Fibroblast of lung (primary cell): ENCODE measurements at regions not wholly inside any gene's neighbourhood (a gene's known extent, or its start where the extent isn't known, plus 50 kb on each side); places are given as distances from the start of the nearest gene placed in this dataset.

ENCODE experiments used
- DNase-seq, 2 donors: peaks; one replicate each; pipeline versions ENCODE4 v3.0.0 to v3.0.0-alpha.2; 2010; ENCODE audit warnings: low read depth in 2 of 2
- H2AFZ ChIP-seq: 2 replicates; pipeline ENCODE4 v1.5.1; 2012; ENCODE audit warnings: low read length, control low read depth, inconsistent platforms
- H3K27ac ChIP-seq: 2 replicates; pipeline ENCODE4 v1.5.1; 2011; ENCODE audit warnings: low read length, control low read depth; ENCODE audit not compliant: insufficient read depth
- H3K27me3 ChIP-seq: 2 replicates; pipeline ENCODE4 v1.5.1; 2011; ENCODE audit warnings: mild to moderate bottlenecking, low read length; ENCODE audit not compliant: control insufficient read depth, insufficient read depth
- H3K36me3 ChIP-seq: 2 replicates; pipeline ENCODE4 v1.5.1; 2011; ENCODE audit warnings: low read length; ENCODE audit not compliant: control insufficient read depth, insufficient read depth
- H3K4me1 ChIP-seq: 2 replicates; pipeline ENCODE4 v1.5.1; 2011; ENCODE audit warnings: low read length; ENCODE audit not compliant: control insufficient read depth, insufficient read depth; ENCODE audit errors: extremely low read depth
- H3K4me2 ChIP-seq: 2 replicates; pipeline ENCODE4 v1.5.1; 2011; ENCODE audit warnings: low read length, control low read depth; ENCODE audit not compliant: insufficient read depth; ENCODE audit errors: extremely low read depth
- H3K4me3 ChIP-seq, 4 experiments: fragments of 200-600 bp in 1 of 4; sonication (generic) in 1 of 4; replicated peaks in 1 of 4; 2 replicates each; pipeline ENCODE4 v1.5.1; 2011 to 2016; ENCODE audit warnings: low read length in 4 of 4, low read depth in 3 of 4, mild to moderate bottlenecking in 3 of 4, control low read depth in 2 of 4, inconsistent platforms in 1 of 4, mixed read lengths in 1 of 4; ENCODE audit not compliant: insufficient read depth in 1 of 4; ENCODE audit errors: control extremely low read depth in 1 of 4
- H3K79me2 ChIP-seq: 2 replicates; pipeline ENCODE4 v1.5.1; 2012; ENCODE audit warnings: mild to moderate bottlenecking, low read length, inconsistent platforms; ENCODE audit not compliant: control insufficient read depth, insufficient read depth
- H3K9ac ChIP-seq: 2 replicates; pipeline ENCODE4 v1.5.1; 2011; ENCODE audit warnings: mild to moderate bottlenecking, low read length, control low read depth; ENCODE audit not compliant: insufficient read depth
- H3K9me3 ChIP-seq: 2 replicates; pipeline ENCODE4 v1.5.1; 2012; ENCODE audit warnings: low read depth, low read length; ENCODE audit not compliant: control insufficient read depth, insufficient read depth
- H4K20me1 ChIP-seq: 2 replicates; pipeline ENCODE4 v1.5.1; 2011; ENCODE audit warnings: low read length; ENCODE audit not compliant: control insufficient read depth, insufficient read depth; ENCODE audit errors: extremely low read depth
- EZH2 ChIP-seq: IDR thresholded peaks from 2 replicates; pipeline ENCODE4 v1.5.1; 2012; ENCODE audit warnings: low read length, control low read depth, mild to moderate bottlenecking; ENCODE audit errors: missing control alignments
- TF ChIP-seq, protein P1 (sequence below), 2 donors: IDR thresholded peaks in 1 of 2; conservative IDR thresholded peaks in 1 of 2; 1 replicate in 1 of 2; 2 replicates in 1 of 2; pipeline ENCODE4 v1.5.1; 2011 to 2012; ENCODE audit warnings: low read length in 2 of 2, control low read depth in 1 of 2, inconsistent platforms in 1 of 2, low read depth in 1 of 2, mild to moderate bottlenecking in 1 of 2

DNA sequence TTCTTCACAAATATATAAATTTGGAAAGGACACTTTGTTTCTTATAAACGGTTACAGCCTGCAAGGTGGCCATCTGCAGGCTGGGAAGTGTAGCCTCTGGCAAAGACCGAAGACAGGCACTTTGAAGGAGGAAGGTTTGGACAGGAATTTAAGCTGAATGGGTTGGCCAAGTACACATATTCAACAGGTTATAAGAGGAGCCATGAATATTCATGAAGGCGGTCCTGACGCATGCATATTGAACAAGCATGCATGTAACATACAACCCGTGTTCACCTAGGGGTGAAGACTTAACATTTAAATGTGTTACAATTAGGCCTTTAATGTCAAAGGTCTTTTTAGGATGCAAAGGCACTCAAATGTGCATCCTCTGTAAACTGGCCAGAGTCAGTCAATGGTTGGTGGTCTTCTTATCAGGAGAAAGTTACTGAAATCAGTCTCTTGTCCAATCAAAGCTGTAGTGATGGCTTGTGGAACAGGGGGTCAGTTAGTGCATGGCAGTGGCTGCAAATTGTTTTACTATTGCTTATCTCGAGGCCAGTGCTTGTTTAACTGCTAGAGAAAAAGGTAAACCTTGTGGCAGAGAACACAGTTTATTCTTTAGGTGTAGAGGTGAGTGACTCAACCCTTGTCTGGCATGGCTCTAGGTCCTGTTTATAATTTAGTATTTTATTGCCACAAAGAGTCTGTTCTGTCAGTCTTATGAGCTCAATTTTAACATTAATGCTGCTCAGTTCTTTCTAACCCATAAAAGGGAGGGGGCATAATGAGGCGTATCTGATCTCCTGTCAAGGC lies 70.3 kb upstream of the F3 start:
- Histone ChIP-seq H3K36me3 (no peaks in the 10 kb centered on the region), H3K9me3 (no peaks in the 10 kb centered on the region), H3K27ac (no peak overlapping the region), H3K4me3 (no peak overlapping the region), H3K79me2 (no peaks in the 10 kb centered on the region), H3K4me2 (no peak overlapping the region), H3K4me1 (peaks cover 2% of the 10 kb centered on the region), H3K9ac (no peak overlapping the region), H4K20me1 (no peaks in the 10 kb centered on the region), H3K27me3 (no peaks in the 10 kb centered on the region), H2AFZ (no peak overlapping the region)
- DNase-seq = no peak
- TF ChIP-seq EZH2 = no peak
- TF ChIP-seq, protein P1, sequence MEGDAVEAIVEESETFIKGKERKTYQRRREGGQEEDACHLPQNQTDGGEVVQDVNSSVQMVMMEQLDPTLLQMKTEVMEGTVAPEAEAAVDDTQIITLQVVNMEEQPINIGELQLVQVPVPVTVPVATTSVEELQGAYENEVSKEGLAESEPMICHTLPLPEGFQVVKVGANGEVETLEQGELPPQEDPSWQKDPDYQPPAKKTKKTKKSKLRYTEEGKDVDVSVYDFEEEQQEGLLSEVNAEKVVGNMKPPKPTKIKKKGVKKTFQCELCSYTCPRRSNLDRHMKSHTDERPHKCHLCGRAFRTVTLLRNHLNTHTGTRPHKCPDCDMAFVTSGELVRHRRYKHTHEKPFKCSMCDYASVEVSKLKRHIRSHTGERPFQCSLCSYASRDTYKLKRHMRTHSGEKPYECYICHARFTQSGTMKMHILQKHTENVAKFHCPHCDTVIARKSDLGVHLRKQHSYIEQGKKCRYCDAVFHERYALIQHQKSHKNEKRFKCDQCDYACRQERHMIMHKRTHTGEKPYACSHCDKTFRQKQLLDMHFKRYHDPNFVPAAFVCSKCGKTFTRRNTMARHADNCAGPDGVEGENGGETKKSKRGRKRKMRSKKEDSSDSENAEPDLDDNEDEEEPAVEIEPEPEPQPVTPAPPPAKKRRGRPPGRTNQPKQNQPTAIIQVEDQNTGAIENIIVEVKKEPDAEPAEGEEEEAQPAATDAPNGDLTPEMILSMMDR (conservative IDR thresholded peaks at IDR 0.05 in 1 of 2, IDR thresholded peaks at IDR 0.05 in 1 of 2; ENCODE audit: low read depth in 1 of 2, low read length in 2 of 2) = no peak

DNA sequence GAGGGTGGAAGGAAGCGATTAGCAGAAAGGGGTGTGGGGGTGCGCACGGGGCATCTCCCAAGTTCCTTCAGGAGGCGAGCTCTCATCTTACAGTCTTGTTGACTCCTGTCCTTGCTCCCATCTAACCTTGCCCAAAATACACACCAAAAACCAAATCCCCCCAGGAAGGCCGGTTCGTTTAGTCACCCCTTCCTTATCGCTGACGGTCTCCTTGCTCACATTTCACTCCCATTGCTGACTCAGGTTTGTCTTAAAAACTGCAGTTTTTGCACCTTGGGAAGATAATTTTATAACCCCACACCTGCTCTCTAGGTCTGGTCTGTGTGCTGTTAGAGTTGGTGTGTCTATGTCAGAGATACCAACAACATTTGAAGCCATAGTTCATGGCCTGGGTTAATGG lies 68.1 kb upstream of the F3 start:
- Histone ChIP-seq H3K4me3 (no peak overlapping the region), H3K9ac (no peak overlapping the region), H3K36me3 (no peaks in the 10 kb centered on the region), H3K27me3 (no peaks in the 10 kb centered on the region), H3K4me1 (peaks cover 2% of the 10 kb centered on the region), H3K27ac (no peak overlapping the region), H2AFZ (no peak overlapping the region), H3K79me2 (no peaks in the 10 kb centered on the region), H4K20me1 (no peaks in the 10 kb centered on the region), H3K4me2 (no peak overlapping the region), H3K9me3 (no peaks in the 10 kb centered on the region)
- no peak for DNase-seq
- TF ChIP-seq, protein P1 (conservative IDR thresholded peaks at IDR 0.05 in 1 of 2, IDR thresholded peaks at IDR 0.05 in 1 of 2; ENCODE audit: low read depth in 1 of 2, low read length in 2 of 2) = no peak
- TF ChIP-seq EZH2 = no peak

DNA sequence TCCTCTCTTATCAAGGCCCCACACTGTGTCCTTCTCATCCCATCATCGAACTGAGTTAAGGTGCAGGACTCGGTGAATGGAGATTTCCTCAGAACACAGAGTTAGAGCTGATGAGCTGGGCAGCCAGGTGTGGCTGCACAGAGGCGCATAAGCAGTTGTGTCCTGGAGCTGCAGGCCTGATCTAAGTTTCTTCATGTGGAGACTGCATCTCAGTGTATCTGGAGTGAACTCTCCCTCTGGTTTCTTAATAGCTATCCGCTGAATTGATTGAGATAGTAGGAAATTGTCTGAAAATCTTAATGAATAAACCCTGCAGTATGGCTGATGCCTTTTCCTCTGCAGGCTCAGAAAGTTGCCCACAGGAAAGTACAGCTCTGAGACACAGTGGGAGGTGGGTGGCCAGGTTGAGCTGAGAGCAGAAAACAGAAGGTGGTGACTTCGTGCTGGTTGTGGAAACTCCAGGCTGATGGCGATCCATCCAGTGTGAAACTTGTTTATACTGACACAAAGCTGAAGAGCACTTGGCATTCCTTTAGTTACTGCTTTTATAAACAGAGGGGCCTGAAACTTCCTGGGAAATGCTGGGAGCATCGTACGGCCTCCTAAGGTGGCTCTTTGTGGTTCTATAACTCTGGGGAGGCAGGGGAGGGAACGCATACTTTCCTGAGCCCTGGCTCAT lies 67.4 kb upstream of the F3 start:
- Histone ChIP-seq H3K36me3 (no peaks in the 10 kb centered on the region), H3K4me1 (peaks cover 2% of the 10 kb centered on the region), H2AFZ (no peak overlapping the region), H3K27me3 (no peaks in the 10 kb centered on the region), H3K9me3 (no peaks in the 10 kb centered on the region), H3K79me2 (no peaks in the 10 kb centered on the region), H3K4me2 (no peak overlapping the region), H3K4me3 (no peak overlapping the region), H4K20me1 (no peaks in the 10 kb centered on the region), H3K9ac (no peak overlapping the region), H3K27ac (no peak overlapping the region)
- peak; percentile 54 to 74 for DNase-seq
- no peak for TF ChIP-seq EZH2
- TF ChIP-seq, protein P1 (conservative IDR thresholded peaks at IDR 0.05 in 1 of 2, IDR thresholded peaks at IDR 0.05 in 1 of 2; ENCODE audit: low read depth in 1 of 2, low read length in 2 of 2) = no peak
